DOHH2 (cell line): ENCODE measurements at regions not wholly inside any gene's neighbourhood (a gene's known extent, or its start where the extent isn't known, plus 50 kb on each side); places are given as distances from the start of the nearest gene placed in this dataset.
"Not testable (repeated sequence)": the region's sequence is repeated elsewhere in the genome, so short reads cannot be mapped to it uniquely, and the experiment has no call there.

Experiments used
- EZH2phosphoT487 ChIP-seq: fragments of 200-600 bp; sonication (generic); IDR thresholded peaks from 2 replicates; pipeline ENCODE4 v1.6.1; 2017; ENCODE audit warnings: borderline replicate concordance, mild to moderate bottlenecking, antibody characterized with exemption, low read length, moderate library complexity, mixed read lengths
- TF ChIP-seq, protein P1 (sequence below): fragments of 200-600 bp; sonication (generic); IDR thresholded peaks from one replicate; pipeline ENCODE4 v1.5.1; 2014; ENCODE audit warnings: antibody characterized with exemption, mild to moderate bottlenecking, low read depth, low read length; ENCODE audit not compliant: poor library complexity, severe bottlenecking

- not testable (repeated sequence) for TF ChIP-seq EZH2phosphoT487
- TF ChIP-seq, protein P1, sequence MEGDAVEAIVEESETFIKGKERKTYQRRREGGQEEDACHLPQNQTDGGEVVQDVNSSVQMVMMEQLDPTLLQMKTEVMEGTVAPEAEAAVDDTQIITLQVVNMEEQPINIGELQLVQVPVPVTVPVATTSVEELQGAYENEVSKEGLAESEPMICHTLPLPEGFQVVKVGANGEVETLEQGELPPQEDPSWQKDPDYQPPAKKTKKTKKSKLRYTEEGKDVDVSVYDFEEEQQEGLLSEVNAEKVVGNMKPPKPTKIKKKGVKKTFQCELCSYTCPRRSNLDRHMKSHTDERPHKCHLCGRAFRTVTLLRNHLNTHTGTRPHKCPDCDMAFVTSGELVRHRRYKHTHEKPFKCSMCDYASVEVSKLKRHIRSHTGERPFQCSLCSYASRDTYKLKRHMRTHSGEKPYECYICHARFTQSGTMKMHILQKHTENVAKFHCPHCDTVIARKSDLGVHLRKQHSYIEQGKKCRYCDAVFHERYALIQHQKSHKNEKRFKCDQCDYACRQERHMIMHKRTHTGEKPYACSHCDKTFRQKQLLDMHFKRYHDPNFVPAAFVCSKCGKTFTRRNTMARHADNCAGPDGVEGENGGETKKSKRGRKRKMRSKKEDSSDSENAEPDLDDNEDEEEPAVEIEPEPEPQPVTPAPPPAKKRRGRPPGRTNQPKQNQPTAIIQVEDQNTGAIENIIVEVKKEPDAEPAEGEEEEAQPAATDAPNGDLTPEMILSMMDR: not testable (repeated sequence)
Measured at GRCh38 chr3:175937367-175937766, 1078.2 kb downstream of the NAALADL2 start.
